SK-N-SH (cell line): ENCODE measurements at regions not wholly inside any gene's neighbourhood (a gene's known extent, or its start where the extent isn't known, plus 50 kb on each side); places are given as distances from the start of the nearest gene placed in this dataset.

Source experiments
- CTCF ChIA-PET: fragments of 300-600, 350-600 bp; formaldehyde crosslinking; extraction: SDS; loops from one replicate; lab custom pipeline; 2021; lab: Yijun Ruan, JAX
- POLR2A ChIA-PET: fragments of 350-600 bp; sonication (Branson Sonifier 250); formaldehyde crosslinking; extraction: SDS; loops from one replicate; lab custom pipeline; 2020; ENCODE audit warnings: antibody characterized with exemption, inconsistent platforms; lab: Yijun Ruan, JAX
- DNase-seq: peaks from one replicate; pipeline ENCODE4 v3.0.0; 2012
- H2AFZ ChIP-seq: fragments of 200-600 bp; sonication (generic); 2 replicates; pipeline ENCODE4 v1.8.1; 2016; ENCODE audit warnings: antibody characterized with exemption, mild to moderate bottlenecking, low read depth
- H3F3A ChIP-seq: fragments of 200-600 bp; sonication (generic); replicated peaks from 2 replicates; pipeline ENCODE3; 2016; ENCODE audit warnings: antibody characterized with exemption, mild to moderate bottlenecking; ENCODE audit not compliant: insufficient read depth
- H3K27ac ChIP-seq, 2 experiments: fragments of 200-500 bp in 1 of 2; fragments of 200-600 bp in 1 of 2; sonication (Bioruptor generic) in 1 of 2; sonication (generic), shearing (Covaris generic) in 1 of 2; 2 replicates each; pipeline versions ENCODE4 v1.5.1 to v1.6.1; 2014 to 2016; ENCODE audit warnings: low read depth in 2 of 2, inconsistent platforms in 1 of 2, low read length in 1 of 2, mild to moderate bottlenecking in 1 of 2, mixed read lengths in 1 of 2
- H3K27me3 ChIP-seq: fragments of 200-600 bp; sonication (generic), shearing (Covaris generic); 2 replicates; pipeline ENCODE4 v1.6.1; 2016; ENCODE audit warnings: mixed run types; ENCODE audit not compliant: insufficient read depth
- H3K36me3 ChIP-seq, 2 experiments: fragments of 200-500 bp in 1 of 2; fragments of 200-600 bp in 1 of 2; sonication (Bioruptor generic) in 1 of 2; sonication (generic) in 1 of 2; replicated peaks in 1 of 2; 2 replicates each; pipeline versions ENCODE3 to v1.5.1; 2014 to 2016; ENCODE audit warnings: low read length in 1 of 2, mild to moderate bottlenecking in 1 of 2; ENCODE audit not compliant: insufficient read depth in 2 of 2, control insufficient read depth in 1 of 2
- H3K4me1 ChIP-seq, 2 experiments: fragments of 200-500 bp in 1 of 2; fragments of 200-600 bp in 1 of 2; sonication (Bioruptor generic) in 1 of 2; sonication (generic), shearing (Covaris generic) in 1 of 2; 2 replicates each; pipeline versions ENCODE4 v1.5.1 to v1.6.1; 2014 to 2016; ENCODE audit warnings: low read depth in 1 of 2, low read length in 1 of 2, mixed run types in 1 of 2; ENCODE audit not compliant: insufficient read depth in 2 of 2, control insufficient read depth in 1 of 2
- H3K4me2 ChIP-seq: fragments of 200-600 bp; sonication (generic), shearing (Covaris generic); 2 replicates; pipeline ENCODE4 v1.6.1; 2017; ENCODE audit warnings: mixed run types
- H3K4me3 ChIP-seq, 2 experiments: fragments of 200-500 bp in 1 of 2; fragments of 200-600 bp in 1 of 2; sonication (Bioruptor generic) in 1 of 2; sonication (generic), shearing (Covaris generic) in 1 of 2; 2 replicates each; pipeline versions ENCODE4 v1.5.1 to v1.8.1; 2014 to 2016; ENCODE audit warnings: low read depth in 2 of 2, inconsistent platforms in 1 of 2, low read length in 1 of 2, mild to moderate bottlenecking in 1 of 2, mixed read lengths in 1 of 2, moderate library complexity in 1 of 2
- H3K79me2 ChIP-seq: fragments of 200-600 bp; sonication (generic); 2 replicates; pipeline ENCODE4 v1.8.1; 2017; ENCODE audit warnings: mild to moderate bottlenecking; ENCODE audit not compliant: insufficient read depth
- H3K9ac ChIP-seq: fragments of 200-600 bp; sonication (generic); 2 replicates; pipeline ENCODE4 v1.6.1; 2017; ENCODE audit warnings: mixed run types
- H3K9me2 ChIP-seq: fragments of 200-600 bp; sonication (generic); 2 replicates; pipeline ENCODE4 v1.6.1; 2017; ENCODE audit warnings: mixed run types
- H3K9me3 ChIP-seq: fragments of 200-600 bp; sonication (generic); 2 replicates; pipeline ENCODE4 v1.6.1; 2017; ENCODE audit warnings: mixed run types, mild to moderate bottlenecking, moderate library complexity
- H4K20me1 ChIP-seq: fragments of 200-600 bp; sonication (generic); 2 replicates; pipeline ENCODE4 v1.6.1; 2017; ENCODE audit warnings: mild to moderate bottlenecking, mixed run types; ENCODE audit not compliant: insufficient read depth
- CHD2 ChIP-seq: fragments of 150-350 bp; IDR thresholded peaks from 2 replicates; pipeline ENCODE4 v1.6.1; 2018; ENCODE audit warnings: low read length; ENCODE audit not compliant: partially characterized antibody
- FOXJ3 ChIP-seq: sonication (generic); formaldehyde crosslinking; IDR thresholded peaks from 2 replicates; pipeline ENCODE4 v1.5.1; 2020; ENCODE audit warnings: mild to moderate bottlenecking, missing genetic modification reagents
- GATA2 ChIP-seq: sonication (generic); formaldehyde crosslinking; IDR thresholded peaks from 2 replicates; pipeline ENCODE4 v1.5.0; 2020; ENCODE audit warnings: mild to moderate bottlenecking, missing genetic modification reagents
- MEF2A ChIP-seq: IDR thresholded peaks from 2 replicates; pipeline ENCODE4 v1.4.0; 2012; ENCODE audit warnings: low read depth, borderline replicate concordance
- NFIC ChIP-seq: IDR thresholded peaks from 2 replicates; pipeline ENCODE4 v1.4.0; 2012; ENCODE audit warnings: borderline replicate concordance
- NRF1 ChIP-seq: IDR thresholded peaks from 2 replicates; pipeline ENCODE4 v1.6.1; 2012; ENCODE audit warnings: low read depth, mild to moderate bottlenecking, low read length
- POLR2AphosphoS5 ChIP-seq: IDR thresholded peaks from 2 replicates; pipeline ENCODE4 v1.6.1; 2012; ENCODE audit warnings: low read depth, low read length
- RXRA ChIP-seq: IDR thresholded peaks from 2 replicates; pipeline ENCODE4 v1.4.0; 2012; ENCODE audit warnings: low read depth, mild to moderate bottlenecking, borderline replicate concordance
- TAF1 ChIP-seq: IDR thresholded peaks from 2 replicates; pipeline ENCODE4 v1.6.1; 2012; ENCODE audit warnings: low read depth, mild to moderate bottlenecking, low read length, moderate library complexity, borderline replicate concordance
- YY1 ChIP-seq: IDR thresholded peaks from 2 replicates; pipeline ENCODE4 v1.4.0; 2012; ENCODE audit warnings: low read depth, mild to moderate bottlenecking
- WGBS: methylation state at CpG from one replicate; pipeline ENCODE4 v1.1.6; 2017; ENCODE audit warnings: low lambda C conversion rate; 5-methylcytosine and 5-hydroxymethylcytosine counted together
- TF ChIP-seq, protein P1 (sequence below): IDR thresholded peaks from 2 replicates; pipeline ENCODE4 v1.4.0; 2012; ENCODE audit warnings: low read depth, borderline replicate concordance
- TF ChIP-seq, protein P2 (sequence below): IDR thresholded peaks from 2 replicates; pipeline ENCODE4 v1.4.0; 2012; ENCODE audit warnings: low read depth, borderline replicate concordance
- TF ChIP-seq, protein P3 (sequence below): IDR thresholded peaks from 2 replicates; pipeline ENCODE4 v1.6.1; 2012; ENCODE audit warnings: mild to moderate bottlenecking, low read depth, low read length, moderate library complexity
- TF ChIP-seq, protein P4 (sequence below): IDR thresholded peaks from 2 replicates; pipeline ENCODE4 v1.4.0; 2012; ENCODE audit warnings: low read depth

DNA sequence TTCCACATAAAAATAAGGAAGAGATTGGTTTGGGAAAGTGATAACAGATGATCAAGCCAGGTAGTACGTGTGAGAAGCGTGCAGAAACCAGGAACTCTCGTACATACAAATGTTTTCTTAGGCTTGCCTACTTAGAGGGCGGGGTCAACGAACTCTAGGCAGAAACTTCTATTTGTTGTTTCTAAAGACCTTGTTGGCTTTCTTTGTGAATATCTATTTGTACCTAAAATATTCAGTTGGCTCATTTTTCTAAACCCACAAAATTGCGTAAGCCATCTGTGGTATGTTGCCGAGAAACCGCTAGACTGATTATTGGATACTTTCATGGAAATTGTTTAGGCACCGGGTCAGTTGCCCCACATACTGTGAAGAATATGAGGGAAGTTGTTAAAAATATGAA, 458.5 kb downstream of the MAT2B start:
- Histone ChIP-seq H3K4me1 (no peaks in the 10 kb centered on the region), H3K36me3 (no peaks in the 10 kb centered on the region), H3K9me2 (no peaks in the 10 kb centered on the region), H2AFZ (no peak overlapping the region), H3F3A (no peaks in the 10 kb centered on the region), H3K4me2 (no peak overlapping the region), H3K4me3 (no peak overlapping the region), H3K27me3 (no peaks in the 10 kb centered on the region), H3K9ac (no peak overlapping the region), H3K9me3 (no peaks in the 10 kb centered on the region), H4K20me1 (no peaks in the 10 kb centered on the region), H3K27ac (no peak overlapping the region), H3K79me2 (no peaks in the 10 kb centered on the region)
- no peak for DNase-seq
- CTCF ChIA-PET = no interaction called here
- WGBS = 62% methylated on average over 9 of the region's 9 CpGs
- TF ChIP-seq GATA2 (CRISPR knock-in tag) = no peak
- TF ChIP-seq TAF1 = no peak
- TF ChIP-seq, protein P1, sequence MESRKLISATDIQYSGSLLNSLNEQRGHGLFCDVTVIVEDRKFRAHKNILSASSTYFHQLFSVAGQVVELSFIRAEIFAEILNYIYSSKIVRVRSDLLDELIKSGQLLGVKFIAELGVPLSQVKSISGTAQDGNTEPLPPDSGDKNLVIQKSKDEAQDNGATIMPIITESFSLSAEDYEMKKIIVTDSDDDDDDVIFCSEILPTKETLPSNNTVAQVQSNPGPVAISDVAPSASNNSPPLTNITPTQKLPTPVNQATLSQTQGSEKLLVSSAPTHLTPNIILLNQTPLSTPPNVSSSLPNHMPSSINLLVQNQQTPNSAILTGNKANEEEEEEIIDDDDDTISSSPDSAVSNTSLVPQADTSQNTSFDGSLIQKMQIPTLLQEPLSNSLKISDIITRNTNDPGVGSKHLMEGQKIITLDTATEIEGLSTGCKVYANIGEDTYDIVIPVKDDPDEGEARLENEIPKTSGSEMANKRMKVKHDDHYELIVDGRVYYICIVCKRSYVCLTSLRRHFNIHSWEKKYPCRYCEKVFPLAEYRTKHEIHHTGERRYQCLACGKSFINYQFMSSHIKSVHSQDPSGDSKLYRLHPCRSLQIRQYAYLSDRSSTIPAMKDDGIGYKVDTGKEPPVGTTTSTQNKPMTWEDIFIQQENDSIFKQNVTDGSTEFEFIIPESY = no peak
- TF ChIP-seq, protein P2, sequence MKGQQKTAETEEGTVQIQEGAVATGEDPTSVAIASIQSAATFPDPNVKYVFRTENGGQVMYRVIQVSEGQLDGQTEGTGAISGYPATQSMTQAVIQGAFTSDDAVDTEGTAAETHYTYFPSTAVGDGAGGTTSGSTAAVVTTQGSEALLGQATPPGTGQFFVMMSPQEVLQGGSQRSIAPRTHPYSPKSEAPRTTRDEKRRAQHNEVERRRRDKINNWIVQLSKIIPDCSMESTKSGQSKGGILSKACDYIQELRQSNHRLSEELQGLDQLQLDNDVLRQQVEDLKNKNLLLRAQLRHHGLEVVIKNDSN = no peak
- no peak for TF ChIP-seq FOXJ3 (CRISPR knock-in tag)
- no peak for TF ChIP-seq YY1
- TF ChIP-seq NRF1 = no peak
- no peak for TF ChIP-seq MEF2A
- no peak for TF ChIP-seq RXRA
- TF ChIP-seq, protein P3, sequence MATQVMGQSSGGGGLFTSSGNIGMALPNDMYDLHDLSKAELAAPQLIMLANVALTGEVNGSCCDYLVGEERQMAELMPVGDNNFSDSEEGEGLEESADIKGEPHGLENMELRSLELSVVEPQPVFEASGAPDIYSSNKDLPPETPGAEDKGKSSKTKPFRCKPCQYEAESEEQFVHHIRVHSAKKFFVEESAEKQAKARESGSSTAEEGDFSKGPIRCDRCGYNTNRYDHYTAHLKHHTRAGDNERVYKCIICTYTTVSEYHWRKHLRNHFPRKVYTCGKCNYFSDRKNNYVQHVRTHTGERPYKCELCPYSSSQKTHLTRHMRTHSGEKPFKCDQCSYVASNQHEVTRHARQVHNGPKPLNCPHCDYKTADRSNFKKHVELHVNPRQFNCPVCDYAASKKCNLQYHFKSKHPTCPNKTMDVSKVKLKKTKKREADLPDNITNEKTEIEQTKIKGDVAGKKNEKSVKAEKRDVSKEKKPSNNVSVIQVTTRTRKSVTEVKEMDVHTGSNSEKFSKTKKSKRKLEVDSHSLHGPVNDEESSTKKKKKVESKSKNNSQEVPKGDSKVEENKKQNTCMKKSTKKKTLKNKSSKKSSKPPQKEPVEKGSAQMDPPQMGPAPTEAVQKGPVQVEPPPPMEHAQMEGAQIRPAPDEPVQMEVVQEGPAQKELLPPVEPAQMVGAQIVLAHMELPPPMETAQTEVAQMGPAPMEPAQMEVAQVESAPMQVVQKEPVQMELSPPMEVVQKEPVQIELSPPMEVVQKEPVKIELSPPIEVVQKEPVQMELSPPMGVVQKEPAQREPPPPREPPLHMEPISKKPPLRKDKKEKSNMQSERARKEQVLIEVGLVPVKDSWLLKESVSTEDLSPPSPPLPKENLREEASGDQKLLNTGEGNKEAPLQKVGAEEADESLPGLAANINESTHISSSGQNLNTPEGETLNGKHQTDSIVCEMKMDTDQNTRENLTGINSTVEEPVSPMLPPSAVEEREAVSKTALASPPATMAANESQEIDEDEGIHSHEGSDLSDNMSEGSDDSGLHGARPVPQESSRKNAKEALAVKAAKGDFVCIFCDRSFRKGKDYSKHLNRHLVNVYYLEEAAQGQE = no peak
- TF ChIP-seq CHD2 = no peak
- TF ChIP-seq, protein P4, sequence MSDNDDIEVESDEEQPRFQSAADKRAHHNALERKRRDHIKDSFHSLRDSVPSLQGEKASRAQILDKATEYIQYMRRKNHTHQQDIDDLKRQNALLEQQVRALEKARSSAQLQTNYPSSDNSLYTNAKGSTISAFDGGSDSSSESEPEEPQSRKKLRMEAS = no peak
- TF ChIP-seq POLR2AphosphoS5 = no peak
- no peak for TF ChIP-seq NFIC
- POLR2A ChIA-PET = no interaction called here
